ENCODE measurements at regions not wholly inside any gene's neighbourhood (a gene's known extent, or its start where the extent isn't known, plus 50 kb on each side); places are given as distances from the start of the nearest gene placed in this dataset.

DNA sequence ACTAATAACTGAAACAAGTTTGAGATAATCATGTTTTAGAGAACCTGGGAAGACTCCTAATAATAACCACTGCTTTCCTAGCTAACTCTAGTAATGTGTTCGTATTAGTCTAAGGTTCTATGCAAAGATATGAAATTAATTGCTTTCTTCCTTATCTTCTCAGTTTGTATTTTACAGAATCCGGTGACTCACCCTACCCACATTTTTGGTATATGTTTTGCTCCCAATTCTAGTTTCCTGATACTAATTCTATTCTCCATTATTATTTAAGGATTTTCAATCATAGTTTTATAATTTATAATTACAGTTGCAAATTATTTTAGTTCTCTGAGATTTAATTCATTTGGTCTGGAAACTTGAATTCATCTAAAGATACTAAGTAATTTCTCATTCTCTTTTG is 394.6 kb upstream of the SETBP1 start:
- TF ChIP-seq CTCF (conservative IDR thresholded peaks at IDR 0.05; ENCODE audit: low read depth, low read length) (no peak), EZH2 (IDR thresholded peaks at IDR 0.05; ENCODE audit: borderline replicate concordance, low read depth, low read length, poor library complexity, severe bottlenecking) (no peak)

Measured in A673 (cell line).